Tibial artery (tissue), 4 donors: ENCODE measurements at regions not wholly inside any gene's neighbourhood (a gene's known extent, or its start where the extent isn't known, plus 50 kb on each side); places are given as distances from the start of the nearest gene placed in this dataset.
"Not testable (repeated sequence)": the region's sequence is repeated elsewhere in the genome, so short reads cannot be mapped to it uniquely, and the experiment has no call there.

Source experiments
- DNase-seq, 2 donors: peaks; one replicate each; pipeline ENCODE4 v3.0.0-alpha.2; 2019
- H3K27ac ChIP-seq, 2 donors: fragments of 200-600 bp; sonication (generic) in 1 of 2; 1 replicate in 1 of 2; 2 replicates in 1 of 2; pipeline ENCODE4 v1.5.1; 2018 to 2019; ENCODE audit warnings: mild to moderate bottlenecking in 1 of 2
- H3K27me3 ChIP-seq, 2 donors: fragments of 200-600 bp; sonication (generic) in 1 of 2; one replicate each; pipeline versions ENCODE4 v1.5.1 to v1.6.0; 2016 to 2019
- H3K36me3 ChIP-seq, 3 donors: fragments of 200-600 bp; sonication (generic) in 2 of 3; one replicate each; pipeline ENCODE4 v1.5.1; 2016 to 2019; ENCODE audit warnings: mild to moderate bottlenecking in 2 of 3
- H3K4me1 ChIP-seq, 4 donors: fragments of 200-600 bp; sonication (generic) in 2 of 4; 1 replicate in 3 of 4; 2 replicates in 1 of 4; pipeline ENCODE4 v1.5.1; 2016 to 2019
- H3K4me3 ChIP-seq, 2 donors: fragments of 200-600 bp; sonication (generic) in 1 of 2; 1 replicate in 1 of 2; 2 replicates in 1 of 2; pipeline ENCODE4 v1.5.1; 2018 to 2019; ENCODE audit warnings: mild to moderate bottlenecking in 2 of 2
- H3K9me3 ChIP-seq, 3 donors: fragments of 200-600 bp; sonication (generic) in 1 of 3; one replicate each; pipeline ENCODE4 v1.5.1; 2016 to 2019
- intact Hi-C: fragments of 100-400 bp; cut with DNase I; formaldehyde crosslinking; loops from one replicate; pipeline ENCODE4 v1.15.0; 2023; ENCODE audit warnings: low total_unique reads
- TF ChIP-seq, protein P1 (sequence below), 2 experiments: fragments of 200-600 bp in 1 of 2; fragments of 450-650 bp in 1 of 2; IDR thresholded peaks; one replicate each; pipeline ENCODE4 v1.5.1; 2017 to 2019; ENCODE audit warnings: antibody characterized with exemption in 2 of 2, mild to moderate bottlenecking in 1 of 2, moderate library complexity in 1 of 2

GRCh38 chr12:89827592-89827991, 119.0 kb upstream of the ATP2B1 start:
- Histone ChIP-seq H3K4me1 (no peaks in the 10 kb centered on the region), H3K36me3 (no peaks in the 10 kb centered on the region), H3K4me3 (no peak overlapping the region), H3K27ac (no peak overlapping the region), H3K27me3 (no peaks in the 10 kb centered on the region), H3K9me3 (no peaks in the 10 kb centered on the region)
- intact Hi-C loops: no loop called here
- TF ChIP-seq, protein P1, sequence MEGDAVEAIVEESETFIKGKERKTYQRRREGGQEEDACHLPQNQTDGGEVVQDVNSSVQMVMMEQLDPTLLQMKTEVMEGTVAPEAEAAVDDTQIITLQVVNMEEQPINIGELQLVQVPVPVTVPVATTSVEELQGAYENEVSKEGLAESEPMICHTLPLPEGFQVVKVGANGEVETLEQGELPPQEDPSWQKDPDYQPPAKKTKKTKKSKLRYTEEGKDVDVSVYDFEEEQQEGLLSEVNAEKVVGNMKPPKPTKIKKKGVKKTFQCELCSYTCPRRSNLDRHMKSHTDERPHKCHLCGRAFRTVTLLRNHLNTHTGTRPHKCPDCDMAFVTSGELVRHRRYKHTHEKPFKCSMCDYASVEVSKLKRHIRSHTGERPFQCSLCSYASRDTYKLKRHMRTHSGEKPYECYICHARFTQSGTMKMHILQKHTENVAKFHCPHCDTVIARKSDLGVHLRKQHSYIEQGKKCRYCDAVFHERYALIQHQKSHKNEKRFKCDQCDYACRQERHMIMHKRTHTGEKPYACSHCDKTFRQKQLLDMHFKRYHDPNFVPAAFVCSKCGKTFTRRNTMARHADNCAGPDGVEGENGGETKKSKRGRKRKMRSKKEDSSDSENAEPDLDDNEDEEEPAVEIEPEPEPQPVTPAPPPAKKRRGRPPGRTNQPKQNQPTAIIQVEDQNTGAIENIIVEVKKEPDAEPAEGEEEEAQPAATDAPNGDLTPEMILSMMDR (IDR thresholded peaks at IDR 0.05): no peak
- DNase-seq: no peak

GRCh38 chr12:89826468-89826867, 117.8 kb upstream of the ATP2B1 start:
- Histone ChIP-seq H3K36me3 (no peaks in the 10 kb centered on the region), H3K4me1 (no peaks in the 10 kb centered on the region), H3K4me3 (no peak overlapping the region), H3K9me3 (no peaks in the 10 kb centered on the region), H3K27ac (no peak overlapping the region), H3K27me3 (no peaks in the 10 kb centered on the region)
- intact Hi-C loops: no loop called here
- DNase-seq: no peak
- TF ChIP-seq, protein P1 (IDR thresholded peaks at IDR 0.05): no peak

DNA sequence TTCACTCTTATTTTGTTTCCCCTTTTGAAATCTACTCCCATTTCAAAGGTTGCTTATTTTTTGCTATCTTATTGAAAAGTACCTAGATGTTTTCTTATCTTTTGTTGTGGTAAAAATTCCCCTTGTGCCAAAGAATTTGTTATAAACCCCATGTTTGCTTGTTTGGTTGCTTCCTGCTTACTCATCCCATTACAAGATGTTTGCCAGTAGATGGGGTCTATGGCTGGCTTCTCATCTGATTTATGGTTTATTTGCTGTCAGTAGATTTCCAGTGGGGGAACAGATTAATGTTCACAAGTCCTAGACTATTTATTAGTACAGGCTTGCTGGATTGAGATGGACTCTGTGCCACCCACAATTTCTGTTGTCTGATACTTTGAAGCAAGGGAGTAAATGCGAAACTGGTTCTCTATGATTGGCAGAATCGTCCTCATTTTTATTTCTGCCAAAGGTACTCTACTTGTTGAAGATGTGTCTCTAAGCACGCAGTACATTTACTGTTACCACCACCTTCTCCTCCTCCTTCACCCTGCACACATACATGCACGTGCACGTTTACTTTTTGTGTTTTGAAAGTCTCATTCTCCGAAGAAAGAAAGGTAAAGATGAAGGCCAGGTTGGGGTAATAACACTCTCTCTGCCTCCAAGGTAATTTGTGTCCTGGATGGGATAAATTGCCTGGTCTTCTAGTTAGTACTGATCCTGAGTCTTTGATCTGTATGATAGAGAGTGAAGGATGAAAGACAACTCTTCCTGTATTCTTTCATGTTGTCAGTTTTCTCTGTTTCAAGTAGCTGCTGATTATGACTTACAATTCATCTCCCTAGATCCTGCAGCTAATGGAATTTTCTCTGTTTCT, 117.2 kb upstream of the ATP2B1 start:
- Histone ChIP-seq H3K27ac (no peak overlapping the region), H3K4me3 (no peak overlapping the region), H3K36me3 (no peaks in the 10 kb centered on the region), H3K4me1 (no peaks in the 10 kb centered on the region), H3K9me3 (no peaks in the 10 kb centered on the region), H3K27me3 (no peaks in the 10 kb centered on the region)
- intact Hi-C loops: no loop called here
- no peak for DNase-seq
- TF ChIP-seq, protein P1 (IDR thresholded peaks at IDR 0.05): no peak

DNA sequence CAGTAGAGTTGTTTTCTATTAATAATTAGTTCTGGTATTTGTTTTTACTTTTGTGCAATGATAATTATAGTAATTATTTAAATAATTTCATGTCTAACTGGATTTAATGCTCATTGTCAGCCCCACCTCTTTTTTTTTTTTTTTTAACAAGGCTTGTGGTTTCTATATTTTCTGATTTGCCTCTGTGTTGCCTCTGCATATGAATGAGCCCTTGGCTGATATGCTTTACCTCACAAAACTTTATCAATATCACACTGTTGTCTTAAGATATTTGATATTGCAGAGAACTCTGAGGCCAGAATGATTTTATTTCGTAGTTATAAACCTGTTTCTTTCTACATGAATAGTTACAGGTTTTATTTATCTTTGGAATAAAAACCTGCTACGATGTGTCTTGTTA, 116.2 kb upstream of the ATP2B1 start:
- no peaks in the 10 kb centered on the region for H3K36me3 ChIP-seq
- no peak overlapping the region for H3K27ac ChIP-seq
- no peaks in the 10 kb centered on the region for H3K9me3 ChIP-seq
- no peak overlapping the region for H3K4me3 ChIP-seq
- intact Hi-C loops: no loop called here
- TF ChIP-seq, protein P1 (IDR thresholded peaks at IDR 0.05): no peak
- no peaks in the 10 kb centered on the region for H3K27me3 ChIP-seq
- no peak for DNase-seq
- no peaks in the 10 kb centered on the region for H3K4me1 ChIP-seq

GRCh38 chr12:89822992-89823391, 114.4 kb upstream of the ATP2B1 start:
- H3K27me3 ChIP-seq, H3K9me3 ChIP-seq, H3K27ac ChIP-seq, H3K36me3 ChIP-seq, H3K4me1 ChIP-seq, H3K4me3 ChIP-seq, intact Hi-C loops, DNase-seq: not testable (repeated sequence)

DNA sequence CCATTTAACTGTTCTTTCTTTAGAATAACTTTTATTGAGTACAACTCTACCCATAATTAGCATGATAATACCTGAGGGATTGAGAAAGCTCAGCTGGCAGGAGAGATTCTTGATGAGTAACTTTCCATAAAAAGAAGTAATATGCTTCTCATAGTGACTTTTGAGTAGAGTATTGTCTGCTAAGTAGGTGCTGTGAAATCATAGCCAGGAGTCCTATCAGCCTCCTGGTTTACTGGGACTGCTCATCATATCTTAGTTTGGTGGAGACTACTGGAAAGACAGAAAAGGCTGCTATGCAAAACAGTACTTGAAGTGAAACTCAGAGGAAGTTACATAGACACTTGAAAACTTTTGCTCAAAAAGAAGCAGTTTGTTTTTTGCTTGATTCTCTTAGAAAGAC, 113.3 kb upstream of the ATP2B1 start:
- no peak for DNase-seq
- H3K4me3 ChIP-seq: no peak overlapping the region
- H3K9me3 ChIP-seq: no peaks in the 10 kb centered on the region
- H3K4me1 ChIP-seq: no peaks in the 10 kb centered on the region
- TF ChIP-seq, protein P1 (IDR thresholded peaks at IDR 0.05): no peak
- H3K36me3 ChIP-seq: no peaks in the 10 kb centered on the region
- H3K27me3 ChIP-seq: no peaks in the 10 kb centered on the region
- H3K27ac ChIP-seq: no peak overlapping the region
- intact Hi-C loops: no loop called here
